ENCODE measurements at regions not wholly inside any gene's neighbourhood (a gene's known extent, or its start where the extent isn't known, plus 50 kb on each side); places are given as distances from the start of the nearest gene placed in this dataset.

DNA sequence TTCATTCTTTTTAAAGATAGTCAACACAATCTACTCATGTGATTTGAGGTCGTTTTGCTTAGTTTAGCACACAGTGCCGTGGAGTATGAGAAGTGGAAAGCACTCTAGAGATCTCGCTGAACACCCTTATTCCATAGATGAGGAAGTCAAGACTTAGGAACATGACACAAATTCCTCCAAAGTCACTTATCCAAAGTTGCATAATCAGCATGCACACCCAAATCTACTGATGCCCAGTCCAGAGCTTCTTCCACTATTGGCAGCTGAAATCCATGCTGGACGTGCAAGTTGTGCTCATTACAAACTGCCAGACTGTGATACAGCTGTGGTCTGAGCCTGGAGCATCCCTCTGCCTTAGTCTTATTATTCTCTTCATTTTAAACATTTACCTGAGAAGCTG, 83.5 kb upstream of the ZNF280D start:
- H3K4me3 ChIP-seq (ENCODE audit: low read depth, low read length): no peak overlapping the region
- no peak for DNase-seq (ENCODE audit: low read depth)
- TF ChIP-seq, protein P1, sequence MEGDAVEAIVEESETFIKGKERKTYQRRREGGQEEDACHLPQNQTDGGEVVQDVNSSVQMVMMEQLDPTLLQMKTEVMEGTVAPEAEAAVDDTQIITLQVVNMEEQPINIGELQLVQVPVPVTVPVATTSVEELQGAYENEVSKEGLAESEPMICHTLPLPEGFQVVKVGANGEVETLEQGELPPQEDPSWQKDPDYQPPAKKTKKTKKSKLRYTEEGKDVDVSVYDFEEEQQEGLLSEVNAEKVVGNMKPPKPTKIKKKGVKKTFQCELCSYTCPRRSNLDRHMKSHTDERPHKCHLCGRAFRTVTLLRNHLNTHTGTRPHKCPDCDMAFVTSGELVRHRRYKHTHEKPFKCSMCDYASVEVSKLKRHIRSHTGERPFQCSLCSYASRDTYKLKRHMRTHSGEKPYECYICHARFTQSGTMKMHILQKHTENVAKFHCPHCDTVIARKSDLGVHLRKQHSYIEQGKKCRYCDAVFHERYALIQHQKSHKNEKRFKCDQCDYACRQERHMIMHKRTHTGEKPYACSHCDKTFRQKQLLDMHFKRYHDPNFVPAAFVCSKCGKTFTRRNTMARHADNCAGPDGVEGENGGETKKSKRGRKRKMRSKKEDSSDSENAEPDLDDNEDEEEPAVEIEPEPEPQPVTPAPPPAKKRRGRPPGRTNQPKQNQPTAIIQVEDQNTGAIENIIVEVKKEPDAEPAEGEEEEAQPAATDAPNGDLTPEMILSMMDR (IDR thresholded peaks at IDR 0.05; ENCODE audit: insufficient read depth, low read length, poor library complexity, severe bottlenecking): no peak
- H3K27me3 ChIP-seq (ENCODE audit: control insufficient read depth, insufficient read depth, low read length): no peaks in the 10 kb centered on the region
- no peaks in the 10 kb centered on the region for H3K36me3 ChIP-seq (ENCODE audit: control insufficient read depth, insufficient read depth, low read length)

DNA sequence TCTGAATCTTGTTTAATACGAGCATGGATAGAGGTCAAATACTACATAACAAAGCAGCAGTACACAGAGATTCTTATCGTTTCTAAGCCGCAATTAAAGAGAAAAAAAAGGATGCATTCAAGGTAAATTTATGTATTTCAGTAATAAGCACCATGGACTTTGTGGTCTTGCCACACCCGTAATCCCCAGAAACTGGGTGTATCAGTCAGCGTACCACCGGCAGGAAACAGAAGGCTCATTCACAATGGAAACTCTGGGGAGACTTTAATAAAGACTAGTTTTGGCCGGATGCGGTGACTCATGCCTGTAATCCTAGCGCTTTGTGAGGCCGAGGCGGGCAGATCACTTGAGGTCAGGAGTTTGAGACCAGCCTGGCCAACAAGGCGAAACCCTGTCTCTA, 81.9 kb upstream of the ZNF280D start:
- DNase-seq (ENCODE audit: low read depth): no peak
- H3K36me3 ChIP-seq (ENCODE audit: control insufficient read depth, insufficient read depth, low read length): no peaks in the 10 kb centered on the region
- H3K27me3 ChIP-seq (ENCODE audit: control insufficient read depth, insufficient read depth, low read length): no peaks in the 10 kb centered on the region
- TF ChIP-seq, protein P1 (IDR thresholded peaks at IDR 0.05; ENCODE audit: insufficient read depth, low read length, poor library complexity, severe bottlenecking): no peak
- no peak overlapping the region for H3K4me3 ChIP-seq (ENCODE audit: low read depth, low read length)

DNA sequence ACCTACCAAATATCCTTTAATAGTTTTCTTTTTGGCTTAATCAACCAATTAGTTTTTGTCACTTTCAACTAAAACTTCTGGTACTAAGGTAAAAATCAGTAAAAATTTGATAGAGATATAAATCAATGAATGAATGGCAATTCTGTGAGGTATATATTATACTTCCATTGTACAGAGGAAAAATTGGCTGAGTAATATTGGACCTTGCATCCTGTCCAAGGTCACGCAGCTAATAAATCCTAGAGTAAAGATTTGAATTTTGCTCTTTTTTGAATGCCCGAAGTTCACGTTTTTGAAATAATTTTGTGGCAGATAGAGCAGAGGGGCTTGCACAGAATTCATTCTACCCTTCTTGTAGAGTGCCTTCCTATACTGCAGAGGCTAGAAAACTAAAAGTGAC, 81.1 kb upstream of the ZNF280D start:
- TF ChIP-seq, protein P1 (IDR thresholded peaks at IDR 0.05; ENCODE audit: insufficient read depth, low read length, poor library complexity, severe bottlenecking): no peak
- DNase-seq (ENCODE audit: low read depth): no peak
- Histone ChIP-seq H3K4me3 (ENCODE audit: low read depth, low read length) (no peak overlapping the region), H3K27me3 (ENCODE audit: control insufficient read depth, insufficient read depth, low read length) (no peaks in the 10 kb centered on the region), H3K36me3 (ENCODE audit: control insufficient read depth, insufficient read depth, low read length) (no peaks in the 10 kb centered on the region)

DNA sequence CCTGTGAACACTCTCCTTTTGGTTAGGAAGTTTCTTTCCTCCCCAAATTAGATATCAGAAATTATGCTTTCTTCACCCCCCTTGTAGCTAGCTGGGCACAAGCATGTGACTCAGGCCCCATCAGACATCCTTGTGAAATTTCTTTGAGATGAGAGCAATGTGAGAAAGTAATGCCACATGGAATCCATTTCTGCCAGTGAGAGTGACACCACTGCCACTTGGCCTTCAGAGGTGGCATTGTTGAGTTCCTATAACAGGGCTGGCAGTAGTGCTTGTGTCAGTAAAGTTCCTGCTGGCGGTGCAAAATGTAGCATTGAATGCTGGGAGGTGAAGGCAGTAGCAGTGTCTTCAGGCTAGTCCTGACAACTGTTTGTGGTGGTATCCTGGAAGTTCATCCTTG, 80.7 kb upstream of the ZNF280D start:
- TF ChIP-seq, protein P1 (IDR thresholded peaks at IDR 0.05; ENCODE audit: insufficient read depth, low read length, poor library complexity, severe bottlenecking): no peak
- DNase-seq (ENCODE audit: low read depth): no peak
- no peaks in the 10 kb centered on the region for H3K27me3 ChIP-seq (ENCODE audit: control insufficient read depth, insufficient read depth, low read length)
- no peaks in the 10 kb centered on the region for H3K36me3 ChIP-seq (ENCODE audit: control insufficient read depth, insufficient read depth, low read length)
- H3K4me3 ChIP-seq (ENCODE audit: low read depth, low read length): no peak overlapping the region

DNA sequence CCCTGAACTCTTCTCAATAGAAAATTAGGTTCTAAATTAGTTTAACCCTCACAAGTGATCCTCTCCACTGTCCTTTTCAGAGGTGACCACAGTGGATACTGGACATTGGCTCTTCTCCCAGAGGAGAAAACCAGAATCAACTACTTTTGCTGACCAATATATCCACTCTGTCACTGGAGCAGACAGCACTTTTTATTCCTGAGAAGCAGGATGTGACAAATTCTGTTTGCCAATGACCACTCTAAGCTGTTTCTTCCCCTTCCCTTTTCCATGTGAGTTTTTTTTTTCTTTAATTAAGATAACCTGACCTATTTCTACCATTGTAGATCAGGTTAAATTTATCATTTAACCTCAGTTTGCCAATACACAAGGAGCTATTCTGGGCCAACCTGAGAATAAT, 79.7 kb upstream of the ZNF280D start:
- Histone ChIP-seq H3K36me3 (ENCODE audit: control insufficient read depth, insufficient read depth, low read length) (no peaks in the 10 kb centered on the region), H3K4me3 (ENCODE audit: low read depth, low read length) (no peak overlapping the region), H3K27me3 (ENCODE audit: control insufficient read depth, insufficient read depth, low read length) (no peaks in the 10 kb centered on the region)
- TF ChIP-seq, protein P1 (IDR thresholded peaks at IDR 0.05; ENCODE audit: insufficient read depth, low read length, poor library complexity, severe bottlenecking): no peak
- DNase-seq (ENCODE audit: low read depth): no peak

DNA sequence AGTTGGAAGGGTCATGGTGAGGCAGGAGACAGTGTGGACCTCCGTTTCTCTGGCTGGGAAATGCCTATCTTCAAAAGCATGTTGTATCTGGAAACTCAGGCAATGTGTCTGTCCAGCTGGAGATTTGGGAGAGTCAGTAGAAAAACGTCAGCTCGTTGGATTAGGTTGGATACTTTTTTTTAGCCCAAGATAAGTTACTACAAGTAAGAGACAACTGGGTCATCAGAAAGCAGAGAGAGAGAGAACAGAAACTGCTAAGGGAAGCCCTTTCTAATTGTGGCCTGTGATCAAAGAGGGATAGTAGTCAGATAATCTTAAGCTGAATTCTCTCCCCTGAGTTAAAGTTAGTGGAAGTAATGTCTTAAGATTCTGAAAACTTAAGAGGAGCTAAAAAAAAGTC, 78.9 kb upstream of the ZNF280D start:
- H3K4me3 ChIP-seq (ENCODE audit: low read depth, low read length): no peak overlapping the region
- TF ChIP-seq, protein P1 (IDR thresholded peaks at IDR 0.05; ENCODE audit: insufficient read depth, low read length, poor library complexity, severe bottlenecking): no peak
- H3K36me3 ChIP-seq (ENCODE audit: control insufficient read depth, insufficient read depth, low read length): no peaks in the 10 kb centered on the region
- no peak for DNase-seq (ENCODE audit: low read depth)
- H3K27me3 ChIP-seq (ENCODE audit: control insufficient read depth, insufficient read depth, low read length): no peaks in the 10 kb centered on the region
